Osteocyte (in vitro differentiated cells): ENCODE measurements at regions not wholly inside any gene's neighbourhood (a gene's known extent, or its start where the extent isn't known, plus 50 kb on each side); places are given as distances from the start of the nearest gene placed in this dataset.

ENCODE experiments used
- DNase-seq: peaks from one replicate; pipeline ENCODE4 v3.0.0; 2021; ENCODE audit warnings: mixed read lengths; ENCODE audit not compliant: unreplicated experiment; ENCODE audit errors: extremely low spot score
- H3K27ac Mint-ChIP-seq: one replicate; pipeline ENCODE4 v1.8.0; 2021; ENCODE audit warnings: mild to moderate bottlenecking, mixed read lengths; ENCODE audit not compliant: unreplicated experiment
- H3K27me3 Mint-ChIP-seq: one replicate; pipeline ENCODE4 v1.8.0; 2021; ENCODE audit warnings: mixed read lengths; ENCODE audit not compliant: unreplicated experiment
- H3K36me3 Mint-ChIP-seq: one replicate; pipeline ENCODE4 v1.8.0; 2021; ENCODE audit warnings: mixed read lengths; ENCODE audit not compliant: unreplicated experiment
- H3K4me1 Mint-ChIP-seq: one replicate; pipeline ENCODE4 v1.8.0; 2021; ENCODE audit warnings: mixed read lengths; ENCODE audit not compliant: unreplicated experiment
- H3K4me3 Mint-ChIP-seq: one replicate; pipeline ENCODE4 v1.8.0; 2021; ENCODE audit warnings: mild to moderate bottlenecking, moderate library complexity, mixed read lengths; ENCODE audit not compliant: unreplicated experiment
- H3K9me3 Mint-ChIP-seq: one replicate; pipeline ENCODE4 v1.8.0; 2021; ENCODE audit warnings: mixed read lengths; ENCODE audit not compliant: unreplicated experiment
- TF ChIP-seq, protein P1 (sequence below): fragments of 200-600 bp; sonication (generic); IDR thresholded peaks from 2 replicates; pipeline ENCODE4 v1.5.0; 2021; ENCODE audit warnings: antibody characterized with exemption, mild to moderate bottlenecking, moderate library complexity

DNA sequence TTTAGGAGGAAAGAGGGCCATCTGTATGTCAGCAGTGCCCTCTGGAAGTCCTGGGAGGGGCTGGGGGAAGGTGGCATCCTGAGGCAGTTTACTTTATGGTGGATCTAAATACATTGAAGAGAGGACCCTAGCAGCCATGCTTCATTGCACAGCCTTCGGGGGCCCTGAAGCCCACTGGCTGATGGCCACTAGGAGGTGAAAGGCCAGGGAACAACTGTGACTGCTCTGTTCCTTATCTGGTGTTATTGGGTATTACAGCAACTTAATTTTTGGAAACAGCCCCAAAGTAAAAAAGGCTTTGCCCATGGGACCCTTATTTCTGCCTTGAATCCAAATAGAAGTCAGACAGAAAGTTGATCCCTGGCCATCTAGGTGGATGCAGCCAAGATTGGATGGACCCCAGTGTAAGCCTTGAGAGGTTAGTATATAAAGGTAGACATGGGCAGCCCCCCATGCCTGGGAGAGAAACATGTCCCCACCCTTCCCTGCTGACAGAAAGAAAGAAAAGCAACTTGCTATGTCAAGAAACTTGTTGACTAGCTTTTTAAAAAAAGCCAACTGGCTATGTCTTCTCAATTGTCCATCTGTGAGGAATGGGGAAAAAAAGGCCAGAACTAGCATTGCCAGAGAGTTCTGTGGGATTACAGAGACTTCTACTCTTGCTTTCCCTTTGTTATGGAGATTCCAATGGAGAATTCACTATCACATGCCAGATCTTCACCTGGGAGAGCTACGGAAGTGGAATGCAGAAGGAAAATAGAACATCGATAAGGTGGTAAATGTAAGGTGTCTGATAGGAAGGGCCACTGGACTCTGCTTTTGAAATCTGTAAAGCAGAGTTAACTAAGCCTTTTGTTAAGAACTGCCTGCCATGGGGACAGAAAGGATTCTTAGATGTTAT is 58.6 kb upstream of the OSR1 start:
- H3K4me1 Mint-ChIP-seq = no peaks in the 10 kb centered on the region
- peaks cover 23% of the 10 kb centered on the region for H3K27me3 Mint-ChIP-seq
- TF ChIP-seq, protein P1, sequence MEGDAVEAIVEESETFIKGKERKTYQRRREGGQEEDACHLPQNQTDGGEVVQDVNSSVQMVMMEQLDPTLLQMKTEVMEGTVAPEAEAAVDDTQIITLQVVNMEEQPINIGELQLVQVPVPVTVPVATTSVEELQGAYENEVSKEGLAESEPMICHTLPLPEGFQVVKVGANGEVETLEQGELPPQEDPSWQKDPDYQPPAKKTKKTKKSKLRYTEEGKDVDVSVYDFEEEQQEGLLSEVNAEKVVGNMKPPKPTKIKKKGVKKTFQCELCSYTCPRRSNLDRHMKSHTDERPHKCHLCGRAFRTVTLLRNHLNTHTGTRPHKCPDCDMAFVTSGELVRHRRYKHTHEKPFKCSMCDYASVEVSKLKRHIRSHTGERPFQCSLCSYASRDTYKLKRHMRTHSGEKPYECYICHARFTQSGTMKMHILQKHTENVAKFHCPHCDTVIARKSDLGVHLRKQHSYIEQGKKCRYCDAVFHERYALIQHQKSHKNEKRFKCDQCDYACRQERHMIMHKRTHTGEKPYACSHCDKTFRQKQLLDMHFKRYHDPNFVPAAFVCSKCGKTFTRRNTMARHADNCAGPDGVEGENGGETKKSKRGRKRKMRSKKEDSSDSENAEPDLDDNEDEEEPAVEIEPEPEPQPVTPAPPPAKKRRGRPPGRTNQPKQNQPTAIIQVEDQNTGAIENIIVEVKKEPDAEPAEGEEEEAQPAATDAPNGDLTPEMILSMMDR = no peak
- H3K9me3 Mint-ChIP-seq = peaks cover 3% of the 10 kb centered on the region
- peaks cover 2% of the 10 kb centered on the region for H3K36me3 Mint-ChIP-seq
- H3K27ac Mint-ChIP-seq = no peak overlapping the region
- no peak overlapping the region for H3K4me3 Mint-ChIP-seq
- no peak for DNase-seq

DNA sequence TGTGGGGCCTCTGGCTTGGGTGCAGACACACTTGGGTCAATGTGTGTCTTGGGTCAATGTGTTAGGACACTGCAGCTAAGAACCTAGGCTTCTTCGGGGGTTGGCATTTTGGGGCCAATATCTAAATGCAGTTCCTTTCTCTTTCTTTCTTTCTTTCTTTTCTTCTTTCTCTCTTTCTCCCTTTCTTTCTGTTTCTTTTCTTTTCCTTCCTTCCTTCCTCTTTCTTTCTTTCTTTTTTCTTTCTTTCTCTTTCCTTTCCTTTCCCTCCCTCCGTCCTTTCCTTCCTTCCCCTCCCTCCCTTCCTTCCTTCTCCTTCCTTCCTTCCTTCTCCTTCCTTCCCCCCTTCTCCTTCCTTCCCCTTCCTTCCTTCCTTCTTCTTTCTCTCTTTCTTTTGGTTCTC is 57.7 kb upstream of the OSR1 start:
- DNase-seq = no peak
- TF ChIP-seq, protein P1 = no peak
- Mint-ChIP-seq H3K9me3 (peaks cover 3% of the 10 kb centered on the region), H3K36me3 (peaks cover 2% of the 10 kb centered on the region), H3K4me1 (no peaks in the 10 kb centered on the region), H3K4me3 (no peak overlapping the region), H3K27me3 (peaks cover 18% of the 10 kb centered on the region), H3K27ac (no peak overlapping the region)

DNA sequence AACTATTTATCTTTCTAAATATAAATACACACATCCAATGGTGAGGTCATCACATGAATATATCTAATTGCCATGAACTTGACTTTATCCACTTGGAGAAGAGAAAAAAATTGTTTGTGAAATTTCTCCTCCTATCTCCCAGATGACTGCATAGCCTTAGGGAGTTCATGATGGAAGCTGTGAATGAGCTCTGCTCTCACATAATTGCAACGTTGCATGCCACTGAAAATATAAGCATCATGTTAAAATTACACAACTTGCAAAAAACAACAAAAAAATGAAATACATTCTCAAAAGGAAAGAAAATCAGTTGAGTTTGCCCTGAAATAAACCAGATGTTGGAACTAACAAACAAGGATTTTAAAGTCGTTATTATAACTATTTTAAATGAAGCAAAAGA is 50.6 kb upstream of the OSR1 start:
- Mint-ChIP-seq H3K9me3 (no peaks in the 10 kb centered on the region), H3K4me1 (peaks cover 8% of the 10 kb centered on the region), H3K4me3 (no peak overlapping the region), H3K27ac (no peak overlapping the region), H3K27me3 (peaks cover 5% of the 10 kb centered on the region), H3K36me3 (no peaks in the 10 kb centered on the region)
- TF ChIP-seq, protein P1 = no peak
- no peak for DNase-seq

DNA sequence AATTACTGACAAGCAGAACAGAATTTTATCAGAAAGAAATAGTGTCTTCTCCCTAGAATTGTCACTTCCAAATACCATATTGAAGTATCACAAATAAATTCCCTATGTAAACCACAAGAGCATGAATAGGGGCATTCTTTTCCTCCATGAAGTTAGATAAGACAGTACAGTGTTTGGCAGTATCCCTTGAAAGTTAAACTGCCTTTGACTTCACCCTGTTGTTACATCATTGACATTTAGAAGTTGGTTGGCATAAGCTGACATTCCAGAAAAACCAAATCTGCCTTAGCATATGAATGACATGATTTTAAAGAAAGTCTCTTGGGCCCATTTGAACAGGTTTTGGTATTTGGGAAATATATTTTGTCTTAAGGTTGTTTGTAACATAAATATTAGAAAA is 50.2 kb upstream of the OSR1 start:
- H3K9me3 Mint-ChIP-seq = no peaks in the 10 kb centered on the region
- H3K36me3 Mint-ChIP-seq = no peaks in the 10 kb centered on the region
- H3K4me1 Mint-ChIP-seq = peaks cover 8% of the 10 kb centered on the region
- H3K4me3 Mint-ChIP-seq = no peak overlapping the region
- no peak for DNase-seq
- peaks cover 5% of the 10 kb centered on the region for H3K27me3 Mint-ChIP-seq
- no peak overlapping the region for H3K27ac Mint-ChIP-seq
- TF ChIP-seq, protein P1 = no peak
